C4-2B (cell line): ENCODE measurements at regions not wholly inside any gene's neighbourhood (a gene's known extent, or its start where the extent isn't known, plus 50 kb on each side); places are given as distances from the start of the nearest gene placed in this dataset.

Experiments
- ZFX ChIP-seq: fragments of 450-650 bp; IDR thresholded peaks from 2 replicates; pipeline ENCODE4 v1.6.1; 2017
- TF ChIP-seq, protein P1 (sequence below): fragments of 450-650 bp; conservative IDR thresholded peaks from 2 replicates; pipeline ENCODE4 v1.5.1; 2017; ENCODE audit warnings: mild to moderate bottlenecking

GRCh38 chr4:79682161-79682560 is 274.1 kb upstream of the GK2 start:
- TF ChIP-seq, protein P1, sequence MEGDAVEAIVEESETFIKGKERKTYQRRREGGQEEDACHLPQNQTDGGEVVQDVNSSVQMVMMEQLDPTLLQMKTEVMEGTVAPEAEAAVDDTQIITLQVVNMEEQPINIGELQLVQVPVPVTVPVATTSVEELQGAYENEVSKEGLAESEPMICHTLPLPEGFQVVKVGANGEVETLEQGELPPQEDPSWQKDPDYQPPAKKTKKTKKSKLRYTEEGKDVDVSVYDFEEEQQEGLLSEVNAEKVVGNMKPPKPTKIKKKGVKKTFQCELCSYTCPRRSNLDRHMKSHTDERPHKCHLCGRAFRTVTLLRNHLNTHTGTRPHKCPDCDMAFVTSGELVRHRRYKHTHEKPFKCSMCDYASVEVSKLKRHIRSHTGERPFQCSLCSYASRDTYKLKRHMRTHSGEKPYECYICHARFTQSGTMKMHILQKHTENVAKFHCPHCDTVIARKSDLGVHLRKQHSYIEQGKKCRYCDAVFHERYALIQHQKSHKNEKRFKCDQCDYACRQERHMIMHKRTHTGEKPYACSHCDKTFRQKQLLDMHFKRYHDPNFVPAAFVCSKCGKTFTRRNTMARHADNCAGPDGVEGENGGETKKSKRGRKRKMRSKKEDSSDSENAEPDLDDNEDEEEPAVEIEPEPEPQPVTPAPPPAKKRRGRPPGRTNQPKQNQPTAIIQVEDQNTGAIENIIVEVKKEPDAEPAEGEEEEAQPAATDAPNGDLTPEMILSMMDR = no peak
- TF ChIP-seq ZFX = no peak
